ENCODE measurements at regions not wholly inside any gene's neighbourhood (a gene's known extent, or its start where the extent isn't known, plus 50 kb on each side); places are given as distances from the start of the nearest gene placed in this dataset.

- H3K79me2 ChIP-seq (ENCODE audit: control insufficient read depth, insufficient read depth, low read length) = no peaks in the 10 kb centered on the region
- no peaks in the 10 kb centered on the region for H3K36me3 ChIP-seq (ENCODE audit: control insufficient read depth in 2 of 2, extremely low read depth in 1 of 2, insufficient read depth in 2 of 2, low read length in 2 of 2)
- TF ChIP-seq EZH2 (IDR thresholded peaks at IDR 0.05; ENCODE audit: low read length) (no peak), CTCF (optimal IDR thresholded peaks at IDR 0.05 in 1 of 3, IDR thresholded peaks at IDR 0.05 in 1 of 3, conservative IDR thresholded peaks at IDR 0.05 in 1 of 3; ENCODE audit: extremely low read depth in 1 of 3, insufficient read depth in 2 of 3, low read length in 3 of 3) (no peak)
- H3K9me1 ChIP-seq (ENCODE audit: control insufficient read depth, extremely low read depth, insufficient read depth, low read length) = no peaks in the 10 kb centered on the region
- H3K27ac ChIP-seq (ENCODE audit: control insufficient read depth, insufficient read depth, low read length) = no peak overlapping the region
- no peak overlapping the region for H3K4me3 ChIP-seq (ENCODE audit: control insufficient read depth in 2 of 3, extremely low read depth in 1 of 3, insufficient read depth in 2 of 3, low read depth in 1 of 3, low read length in 3 of 3)
- peaks cover 19% of the 10 kb centered on the region for H3K4me1 ChIP-seq (ENCODE audit: control insufficient read depth, extremely low read depth, insufficient read depth, low read length)
- H3K27me3 ChIP-seq (ENCODE audit: control insufficient read depth, extremely low read depth, insufficient read depth, low read length) = no peaks in the 10 kb centered on the region
- no peaks in the 10 kb centered on the region for H3K9me3 ChIP-seq (ENCODE audit: control insufficient read depth, low read depth, low read length)
- H2AFZ ChIP-seq (ENCODE audit: control insufficient read depth, low read length) = no peak overlapping the region
- FAIRE-seq (peak; percentile 74), DNase-seq (ENCODE audit: low read depth, low spot score) (no peak)
- H3K9ac ChIP-seq (ENCODE audit: control insufficient read depth, extremely low read depth, insufficient read depth, low read length) = no peak overlapping the region
- no peaks in the 10 kb centered on the region for H4K20me1 ChIP-seq (ENCODE audit: control insufficient read depth, extremely low read depth, insufficient read depth, low read length)
- dilution Hi-C loops (cut with MboI; ENCODE audit: extremely low pct_ligation_motif_present, low sequenced_read_pairs) = no loop called here
- H3K4me2 ChIP-seq (ENCODE audit: control insufficient read depth, extremely low read depth, insufficient read depth, low read depth, low read length) = no peak overlapping the region
Observed at GRCh38 chr6:50270415-50270814, 220.7 kb upstream of the DEFB112 start.

GRCh38 chr6:50271266-50271665 is 221.5 kb upstream of the DEFB112 start:
- no peaks in the 10 kb centered on the region for H3K79me2 ChIP-seq (ENCODE audit: control insufficient read depth, insufficient read depth, low read length)
- H3K9me3 ChIP-seq (ENCODE audit: control insufficient read depth, low read depth, low read length) = no peaks in the 10 kb centered on the region
- no peak overlapping the region for H3K4me2 ChIP-seq (ENCODE audit: control insufficient read depth, extremely low read depth, insufficient read depth, low read depth, low read length)
- no peaks in the 10 kb centered on the region for H3K9me1 ChIP-seq (ENCODE audit: control insufficient read depth, extremely low read depth, insufficient read depth, low read length)
- peaks cover 19% of the 10 kb centered on the region for H3K4me1 ChIP-seq (ENCODE audit: control insufficient read depth, extremely low read depth, insufficient read depth, low read length)
- H3K36me3 ChIP-seq (ENCODE audit: control insufficient read depth in 2 of 2, extremely low read depth in 1 of 2, insufficient read depth in 2 of 2, low read length in 2 of 2) = no peaks in the 10 kb centered on the region
- H2AFZ ChIP-seq (ENCODE audit: control insufficient read depth, low read length) = no peak overlapping the region
- H3K9ac ChIP-seq (ENCODE audit: control insufficient read depth, extremely low read depth, insufficient read depth, low read length) = no peak overlapping the region
- FAIRE-seq (no peak), DNase-seq (ENCODE audit: low read depth, low spot score) (peak; percentile 49)
- H3K27me3 ChIP-seq (ENCODE audit: control insufficient read depth, extremely low read depth, insufficient read depth, low read length) = no peaks in the 10 kb centered on the region
- H4K20me1 ChIP-seq (ENCODE audit: control insufficient read depth, extremely low read depth, insufficient read depth, low read length) = no peaks in the 10 kb centered on the region
- TF ChIP-seq EZH2 (IDR thresholded peaks at IDR 0.05; ENCODE audit: low read length) (no peak), CTCF (optimal IDR thresholded peaks at IDR 0.05 in 1 of 3, IDR thresholded peaks at IDR 0.05 in 1 of 3, conservative IDR thresholded peaks at IDR 0.05 in 1 of 3; ENCODE audit: extremely low read depth in 1 of 3, insufficient read depth in 2 of 3, low read length in 3 of 3) (no peak)
- H3K27ac ChIP-seq (ENCODE audit: control insufficient read depth, insufficient read depth, low read length) = no peak overlapping the region
- no peak overlapping the region for H3K4me3 ChIP-seq (ENCODE audit: control insufficient read depth in 2 of 3, extremely low read depth in 1 of 3, insufficient read depth in 2 of 3, low read depth in 1 of 3, low read length in 3 of 3)
- dilution Hi-C loops (cut with MboI; ENCODE audit: extremely low pct_ligation_motif_present, low sequenced_read_pairs) = no loop called here

All from keratinocyte (primary cell).